BE2C (cell line): ENCODE measurements at regions not wholly inside any gene's neighbourhood (a gene's known extent, or its start where the extent isn't known, plus 50 kb on each side); places are given as distances from the start of the nearest gene placed in this dataset.

Experiments used
- DNase-seq: peaks from one replicate; pipeline ENCODE4 v3.0.0-alpha.2; 2020
- H3K27me3 ChIP-seq: fragments of 250-450 bp; sonication (Bioruptor Pico); 2 replicates; pipeline ENCODE4 v1.5.1; 2020; ENCODE audit warnings: mild to moderate bottlenecking
- H3K36me3 ChIP-seq: fragments of 250-450 bp; sonication (Bioruptor Pico); 2 replicates; pipeline ENCODE4 v1.5.1; 2020; ENCODE audit warnings: mild to moderate bottlenecking
- H3K4me1 ChIP-seq: fragments of 250-450 bp; sonication (Bioruptor Pico); 2 replicates; pipeline ENCODE4 v1.5.1; 2020
- H3K4me3 ChIP-seq: 2 replicates; pipeline ENCODE4 v1.5.1; 2011; ENCODE audit warnings: low read depth, low read length
- H3K9me3 ChIP-seq: fragments of 250-450 bp; sonication (Bioruptor Pico); 2 replicates; pipeline ENCODE4 v1.5.1; 2020
- CTCF ChIP-seq: IDR thresholded peaks from 2 replicates; pipeline ENCODE4 v1.5.1; 2012; ENCODE audit warnings: mild to moderate bottlenecking, low read depth, low read length

GRCh38 chr2:60662781-60663180 is 93.3 kb upstream of the PAPOLG start:
- no peak overlapping the region for H3K4me3 ChIP-seq

GRCh38 chr2:60671966-60672365 is 84.1 kb upstream of the PAPOLG start:
- H3K36me3 ChIP-seq = no peaks in the 10 kb centered on the region

More at GRCh38 chr2:60662781-60663180, 93.3 kb upstream of the PAPOLG start:
- no peaks in the 10 kb centered on the region for H3K9me3 ChIP-seq
- no peaks in the 10 kb centered on the region for H3K4me1 ChIP-seq
- H3K36me3 ChIP-seq = no peaks in the 10 kb centered on the region
- no peak for TF ChIP-seq CTCF
- H3K27me3 ChIP-seq = no peaks in the 10 kb centered on the region
- no peak for DNase-seq

GRCh38 chr2:60674524-60675165 is 81.4 kb upstream of the PAPOLG start:
- H3K4me1 ChIP-seq = no peaks in the 10 kb centered on the region
- H3K4me3 ChIP-seq = no peak overlapping the region
- H3K27me3 ChIP-seq = no peaks in the 10 kb centered on the region
- H3K9me3 ChIP-seq = no peaks in the 10 kb centered on the region
- no peaks in the 10 kb centered on the region for H3K36me3 ChIP-seq
- TF ChIP-seq CTCF = peak; percentile 80
- DNase-seq = peak; percentile 77

More at GRCh38 chr2:60671966-60672365, 84.1 kb upstream of the PAPOLG start:
- Histone ChIP-seq H3K9me3 (no peaks in the 10 kb centered on the region), H3K4me3 (no peak overlapping the region), H3K4me1 (no peaks in the 10 kb centered on the region), H3K27me3 (no peaks in the 10 kb centered on the region)
- no peak for TF ChIP-seq CTCF
- no peak for DNase-seq

- no peak for DNase-seq
- Histone ChIP-seq H3K4me3 (no peak overlapping the region), H3K9me3 (no peaks in the 10 kb centered on the region), H3K36me3 (no peaks in the 10 kb centered on the region), H3K27me3 (no peaks in the 10 kb centered on the region), H3K4me1 (no peaks in the 10 kb centered on the region)
- no peak for TF ChIP-seq CTCF
These were observed 80.8 kb upstream of the PAPOLG start for GRCh38 chr2:60675301-60675700.

GRCh38 chr2:60676706-60677330 is 79.2 kb upstream of the PAPOLG start:
- TF ChIP-seq CTCF = no peak
- Histone ChIP-seq H3K36me3 (no peaks in the 10 kb centered on the region), H3K9me3 (no peaks in the 10 kb centered on the region), H3K4me1 (no peaks in the 10 kb centered on the region), H3K27me3 (no peaks in the 10 kb centered on the region), H3K4me3 (no peak overlapping the region)
- no peak for DNase-seq

GRCh38 chr2:60677356-60677755 is 78.7 kb upstream of the PAPOLG start:
- no peak for TF ChIP-seq CTCF
- no peaks in the 10 kb centered on the region for H3K27me3 ChIP-seq
- DNase-seq = no peak
- H3K9me3 ChIP-seq = no peaks in the 10 kb centered on the region
- H3K4me3 ChIP-seq = no peak overlapping the region
- no peaks in the 10 kb centered on the region for H3K4me1 ChIP-seq
- H3K36me3 ChIP-seq = no peaks in the 10 kb centered on the region
